Stomach (tissue), 8 donors: ENCODE measurements at regions not wholly inside any gene's neighbourhood (a gene's known extent, or its start where the extent isn't known, plus 50 kb on each side); places are given as distances from the start of the nearest gene placed in this dataset.
A peak's percentile ranks its signal among the peaks of the same experiment; 100 is the strongest.

Source experiments
- DNase-seq, 2 donors: peaks; one replicate each; pipeline versions ENCODE4 v3.0.0 to v3.0.0-alpha.2; 2013 to 2019
- H3K27ac ChIP-seq, 5 donors: fragments of 200-600 bp in 4 of 5; sonication (generic) in 4 of 5; one replicate each; pipeline ENCODE4 v1.5.1; 2013 to 2019; ENCODE audit warnings: mild to moderate bottlenecking in 1 of 5, moderate library complexity in 1 of 5
- H3K27me3 ChIP-seq, 3 donors: fragments of 200-600 bp; sonication (generic); one replicate each; pipeline ENCODE4 v1.5.1; 2017 to 2019; ENCODE audit warnings: mixed run types in 1 of 3
- H3K36me3 ChIP-seq, 4 donors: fragments of 200-600 bp; sonication (generic); 1 replicate in 3 of 4; 2 replicates in 1 of 4; pipeline ENCODE4 v1.5.1; 2016 to 2019
- H3K4me1 ChIP-seq, 4 donors: fragments of 200-600 bp; sonication (generic); one replicate each; pipeline ENCODE4 v1.5.1; 2016 to 2019
- H3K4me3 ChIP-seq, 4 donors: fragments of 200-600 bp; sonication (generic) in 3 of 4; one replicate each; pipeline ENCODE4 v1.5.1; 2016 to 2019; ENCODE audit warnings: mild to moderate bottlenecking in 1 of 4
- H3K9me3 ChIP-seq, 4 donors: fragments of 200-600 bp; sonication (generic); one replicate each; pipeline ENCODE4 v1.5.1; 2016 to 2019
- CTCF ChIP-seq, 7 experiments: fragments of 450-650 bp in 4 of 7; fragments of 200-600 bp in 3 of 7; sonication (generic) in 3 of 7; IDR thresholded peaks; one replicate each; pipeline ENCODE4 v1.5.1; 2016 to 2019; ENCODE audit warnings: antibody characterized with exemption in 7 of 7, control low read depth in 2 of 7, mild to moderate bottlenecking in 1 of 7
- EP300 ChIP-seq: sonication (generic); formaldehyde crosslinking; IDR thresholded peaks from one replicate; pipeline ENCODE4 v1.6.1; 2017; ENCODE audit warnings: antibody characterized with exemption
- POLR2A ChIP-seq, 4 donors: fragments of 450-650 bp; IDR thresholded peaks; one replicate each; pipeline ENCODE4 v1.6.1; 2016; ENCODE audit warnings: antibody characterized with exemption in 4 of 4, control low read depth in 2 of 4, mild to moderate bottlenecking in 1 of 4, moderate library complexity in 1 of 4
- POLR2AphosphoS5 ChIP-seq, 3 donors: sonication (generic); formaldehyde crosslinking; IDR thresholded peaks; one replicate each; pipeline ENCODE4 v1.6.1; 2016; ENCODE audit warnings: antibody characterized with exemption in 3 of 3
- WGBS, 5 donors: extraction: QIAGEN DNeasy Blood & Tissue Kit in 3 of 5; methylation state at CpG; one replicate each; pipeline versions ENCODE4 v1.1.5 to v1.1.7; 2013 to 2018; 5-methylcytosine and 5-hydroxymethylcytosine counted together
- intact Hi-C: fragments of 100-400 bp; cut with DNase I; formaldehyde crosslinking; loops from one replicate; pipeline ENCODE4 v1.15.1; 2023; ENCODE audit warnings: low total_unique reads
- donor health status: healthy with polysubstance abuse.
- donor health status: Bipolar disorder and iron deficiency.
- donor health status: healthy.

- TF ChIP-seq EP300, result no peak
- peak in 1 of 7 experiments; percentile 11 for TF ChIP-seq CTCF (IDR thresholded peaks at IDR 0.05)
- no peaks in the 10 kb centered on the region for H3K4me1 ChIP-seq
- H3K27me3 ChIP-seq, result no peaks in the 10 kb centered on the region
- no peak overlapping the region for H3K27ac ChIP-seq
- 30 to 37% (median 35%) methylated on average over 14 of the region's 14 CpGs for WGBS, 5 donors
- intact Hi-C loops, result no loop called here
- H3K36me3 ChIP-seq, result no peaks in the 10 kb centered on the region
- no peak overlapping the region for H3K4me3 ChIP-seq
- DNase-seq, result peak in 1 of 2 donors; percentile 71
- H3K9me3 ChIP-seq, result no peaks in the 10 kb centered on the region
Observed at GRCh38 chr10:111756217-111757061, 427.1 kb downstream of the GPAM start.

- Histone ChIP-seq H3K27ac (no peak overlapping the region), H3K9me3 (no peaks in the 10 kb centered on the region), H3K4me3 (no peak overlapping the region), H3K4me1 (no peaks in the 10 kb centered on the region), H3K27me3 (no peaks in the 10 kb centered on the region), H3K36me3 (no peaks in the 10 kb centered on the region)
- WGBS, 5 donors, result 69 to 82% (median 73%) methylated on average over 3 of the region's 3 CpGs
- DNase-seq, result no peak
- intact Hi-C loops, result no loop called here
- TF ChIP-seq POLR2AphosphoS5 (IDR thresholded peaks at IDR 0.05) (no peak), EP300 (no peak), CTCF (IDR thresholded peaks at IDR 0.05) (no peak), POLR2A (IDR thresholded peaks at IDR 0.05) (no peak)
Observed at GRCh38 chr10:111758593-111758992, 425.0 kb downstream of the GPAM start.

GRCh38 chr10:111762114-111762513 lies 421.5 kb downstream of the GPAM start:
- H3K27ac ChIP-seq, result no peak overlapping the region
- no peak overlapping the region for H3K4me3 ChIP-seq
- H3K4me1 ChIP-seq, result no peaks in the 10 kb centered on the region
- intact Hi-C loops, result no loop called here
- no peaks in the 10 kb centered on the region for H3K9me3 ChIP-seq
- H3K36me3 ChIP-seq, result no peaks in the 10 kb centered on the region
- no peak for DNase-seq
- WGBS, 5 donors, result 82 to 94% (median 90%) methylated on average over 4 of the region's 4 CpGs
- TF ChIP-seq EP300 (no peak), CTCF (IDR thresholded peaks at IDR 0.05) (no peak), POLR2AphosphoS5 (IDR thresholded peaks at IDR 0.05) (no peak), POLR2A (IDR thresholded peaks at IDR 0.05) (no peak)
- H3K27me3 ChIP-seq, result no peaks in the 10 kb centered on the region

- intact Hi-C loops, result no loop called here
- DNase-seq, result no peak
Observed at GRCh38 chr10:111765216-111765615, 418.3 kb downstream of the GPAM start.

More at GRCh38 chr10:111765216-111765615, 418.3 kb downstream of the GPAM start:
- Histone ChIP-seq H3K9me3 (no peaks in the 10 kb centered on the region), H3K27me3 (no peaks in the 10 kb centered on the region), H3K36me3 (no peaks in the 10 kb centered on the region), H3K4me3 (no peak overlapping the region), H3K27ac (no peak overlapping the region), H3K4me1 (no peaks in the 10 kb centered on the region)
- 36 to 53% (median 49%) methylated on average over 2 of the region's 2 CpGs for WGBS, 5 donors
- TF ChIP-seq CTCF (IDR thresholded peaks at IDR 0.05), result no peak
- no peak for TF ChIP-seq POLR2A (IDR thresholded peaks at IDR 0.05)
- no peak for TF ChIP-seq POLR2AphosphoS5 (IDR thresholded peaks at IDR 0.05)
- no peak for TF ChIP-seq EP300
